Gastroesophageal sphincter (tissue), 4 donors: ENCODE measurements at regions not wholly inside any gene's neighbourhood (a gene's known extent, or its start where the extent isn't known, plus 50 kb on each side); places are given as distances from the start of the nearest gene placed in this dataset.

Source experiments
- ATAC-seq: fragments of 150-250 bp; one replicate; pipeline ENCODE4 v1.9.1; 2016; ENCODE audit warnings: mild to moderate bottlenecking, moderate library complexity
- H3K27ac ChIP-seq, 4 donors: fragments of 200-600 bp; sonication (generic) in 3 of 4; 1 replicate in 3 of 4; 2 replicates in 1 of 4; pipeline ENCODE4 v1.5.1; 2016 to 2019
- H3K27me3 ChIP-seq: fragments of 200-600 bp; sonication (generic); one replicate; pipeline ENCODE4 v1.5.1; 2019
- H3K36me3 ChIP-seq, 2 donors: fragments of 200-600 bp; sonication (generic); one replicate each; pipeline ENCODE4 v1.5.1; 2019; ENCODE audit warnings: control low read depth in 1 of 2
- H3K4me1 ChIP-seq, 3 donors: fragments of 200-600 bp; sonication (generic); 1 replicate in 2 of 3; 2 replicates in 1 of 3; pipeline ENCODE4 v1.5.1; 2016 to 2019; ENCODE audit warnings: control low read depth in 2 of 3
- H3K4me3 ChIP-seq, 2 donors: fragments of 200-600 bp; sonication (generic); one replicate each; pipeline ENCODE4 v1.5.1; 2019; ENCODE audit warnings: mild to moderate bottlenecking in 1 of 2, moderate library complexity in 1 of 2
- H3K9me3 ChIP-seq, 3 donors: fragments of 200-600 bp; sonication (generic); one replicate each; pipeline ENCODE4 v1.5.1; 2017 to 2019; ENCODE audit warnings: control low read depth in 2 of 3
- EP300 ChIP-seq: sonication (generic); formaldehyde crosslinking; IDR thresholded peaks from one replicate; pipeline ENCODE4 v1.6.1; 2017; ENCODE audit warnings: antibody characterized with exemption, mild to moderate bottlenecking
- POLR2A ChIP-seq, 2 donors: fragments of 450-650 bp; IDR thresholded peaks; one replicate each; pipeline ENCODE4 v1.6.1; 2017; ENCODE audit warnings: antibody characterized with exemption in 2 of 2, mild to moderate bottlenecking in 2 of 2, moderate library complexity in 1 of 2
- POLR2AphosphoS5 ChIP-seq: sonication (generic); formaldehyde crosslinking; IDR thresholded peaks from one replicate; pipeline ENCODE4 v1.6.1; 2017; ENCODE audit warnings: antibody characterized with exemption
- whole genome bisulfite sequencing, 2 donors: methylation state at CpG; one replicate each; pipeline ENCODE4 v1.1.5; 2018; ENCODE audit warnings: low coverage in 1 of 2; 5-methylcytosine and 5-hydroxymethylcytosine counted together
- TF ChIP-seq, protein P1 (sequence below), 4 experiments: fragments of 200-600 bp in 2 of 4; fragments of 450-650 bp in 2 of 4; sonication (generic) in 1 of 4; IDR thresholded peaks; one replicate each; pipeline ENCODE4 v1.5.1; 2017 to 2019; ENCODE audit warnings: antibody characterized with exemption in 4 of 4, mild to moderate bottlenecking in 2 of 4, moderate library complexity in 2 of 4

DNA sequence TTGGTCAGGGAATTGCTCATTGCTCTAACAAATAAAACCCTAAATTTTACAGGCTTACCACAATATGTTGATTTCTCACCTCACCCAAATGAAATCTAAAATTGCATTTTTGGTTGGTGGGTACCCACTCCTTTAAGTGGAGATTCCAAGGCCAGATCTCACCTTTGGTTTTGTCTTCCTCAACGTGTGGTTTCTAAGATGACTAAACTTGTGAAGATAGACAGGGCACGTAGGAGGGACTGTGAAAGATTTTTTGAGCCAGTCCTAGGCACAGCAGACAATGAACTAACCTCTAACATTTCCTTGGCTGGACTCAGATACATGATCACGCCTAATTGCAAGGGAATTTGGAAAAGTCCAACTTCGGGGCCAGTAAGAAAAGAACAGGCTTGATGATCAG, 1003.9 kb downstream of the FLRT2 start:
- H3K4me1 ChIP-seq, result no peaks in the 10 kb centered on the region
- H3K4me3 ChIP-seq, result no peak overlapping the region
- no peaks in the 10 kb centered on the region for H3K9me3 ChIP-seq
- no peak for ATAC-seq
- no peak overlapping the region for H3K27ac ChIP-seq
- TF ChIP-seq POLR2A (IDR thresholded peaks at IDR 0.05) (no peak), POLR2AphosphoS5 (no peak), EP300 (no peak)
- TF ChIP-seq, protein P1, sequence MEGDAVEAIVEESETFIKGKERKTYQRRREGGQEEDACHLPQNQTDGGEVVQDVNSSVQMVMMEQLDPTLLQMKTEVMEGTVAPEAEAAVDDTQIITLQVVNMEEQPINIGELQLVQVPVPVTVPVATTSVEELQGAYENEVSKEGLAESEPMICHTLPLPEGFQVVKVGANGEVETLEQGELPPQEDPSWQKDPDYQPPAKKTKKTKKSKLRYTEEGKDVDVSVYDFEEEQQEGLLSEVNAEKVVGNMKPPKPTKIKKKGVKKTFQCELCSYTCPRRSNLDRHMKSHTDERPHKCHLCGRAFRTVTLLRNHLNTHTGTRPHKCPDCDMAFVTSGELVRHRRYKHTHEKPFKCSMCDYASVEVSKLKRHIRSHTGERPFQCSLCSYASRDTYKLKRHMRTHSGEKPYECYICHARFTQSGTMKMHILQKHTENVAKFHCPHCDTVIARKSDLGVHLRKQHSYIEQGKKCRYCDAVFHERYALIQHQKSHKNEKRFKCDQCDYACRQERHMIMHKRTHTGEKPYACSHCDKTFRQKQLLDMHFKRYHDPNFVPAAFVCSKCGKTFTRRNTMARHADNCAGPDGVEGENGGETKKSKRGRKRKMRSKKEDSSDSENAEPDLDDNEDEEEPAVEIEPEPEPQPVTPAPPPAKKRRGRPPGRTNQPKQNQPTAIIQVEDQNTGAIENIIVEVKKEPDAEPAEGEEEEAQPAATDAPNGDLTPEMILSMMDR (IDR thresholded peaks at IDR 0.05), result no peak
- 90 to 100% methylated on average over 3 to 4 of the region's 4 CpGs for WGBS, 2 donors
- H3K27me3 ChIP-seq, result no peaks in the 10 kb centered on the region
- no peaks in the 10 kb centered on the region for H3K36me3 ChIP-seq

DNA sequence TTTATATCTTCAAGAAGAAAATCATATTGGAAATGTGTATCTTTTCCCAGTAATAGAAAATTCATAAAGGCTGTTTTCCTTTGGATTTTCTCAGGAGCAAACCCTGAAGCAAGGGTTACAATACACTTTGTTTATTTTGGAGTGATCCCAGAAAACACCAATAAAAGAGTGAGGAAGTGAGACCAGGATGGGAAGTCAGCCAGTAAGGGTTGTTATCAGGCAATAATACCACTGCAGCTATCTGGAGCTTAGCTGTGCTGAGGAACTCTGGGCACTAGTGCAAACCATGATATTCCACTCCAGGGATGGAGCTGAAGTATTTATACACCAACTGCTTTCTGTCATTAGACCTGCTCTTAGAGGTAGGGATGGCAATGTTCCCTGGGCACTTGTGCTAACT, 1002.3 kb downstream of the FLRT2 start:
- H3K27me3 ChIP-seq, result no peaks in the 10 kb centered on the region
- H3K36me3 ChIP-seq, result no peaks in the 10 kb centered on the region
- TF ChIP-seq POLR2AphosphoS5 (no peak), EP300 (no peak), POLR2A (IDR thresholded peaks at IDR 0.05) (no peak)
- TF ChIP-seq, protein P1 (IDR thresholded peaks at IDR 0.05), result no peak
- ATAC-seq, result no peak
- H3K9me3 ChIP-seq, result no peaks in the 10 kb centered on the region
- H3K4me3 ChIP-seq, result no peak overlapping the region
- no peaks in the 10 kb centered on the region for H3K4me1 ChIP-seq
- H3K27ac ChIP-seq, result no peak overlapping the region

DNA sequence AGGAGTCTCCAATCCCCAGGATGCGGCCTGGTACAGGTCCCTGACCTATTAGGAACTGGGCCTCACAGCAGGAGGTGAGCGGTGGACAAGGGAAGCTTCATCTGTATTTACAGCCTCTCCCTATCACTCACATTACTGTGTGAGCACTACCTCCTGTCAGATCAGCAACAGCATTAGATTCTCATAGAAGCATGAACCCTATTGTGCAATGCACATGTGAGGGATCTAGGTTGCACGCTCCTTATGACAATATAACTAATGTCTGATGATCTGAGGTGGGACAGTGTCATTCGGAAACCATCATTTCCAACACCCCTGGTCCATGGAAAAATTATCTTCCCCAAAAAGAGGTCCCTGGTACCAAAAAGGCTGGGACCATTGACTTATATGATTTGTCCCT, 1000.5 kb downstream of the FLRT2 start:
- TF ChIP-seq EP300, result no peak
- no peak for TF ChIP-seq POLR2A (IDR thresholded peaks at IDR 0.05)
- TF ChIP-seq, protein P1 (IDR thresholded peaks at IDR 0.05), result no peak
- TF ChIP-seq POLR2AphosphoS5, result no peak
- Histone ChIP-seq H3K9me3 (no peaks in the 10 kb centered on the region), H3K4me3 (no peak overlapping the region), H3K36me3 (no peaks in the 10 kb centered on the region), H3K27ac (no peak overlapping the region), H3K4me1 (no peaks in the 10 kb centered on the region), H3K27me3 (no peaks in the 10 kb centered on the region)
- no peak for ATAC-seq
- WGBS, 2 donors, result 94 to 96% methylated on average over 3 to 4 of the region's 4 CpGs

DNA sequence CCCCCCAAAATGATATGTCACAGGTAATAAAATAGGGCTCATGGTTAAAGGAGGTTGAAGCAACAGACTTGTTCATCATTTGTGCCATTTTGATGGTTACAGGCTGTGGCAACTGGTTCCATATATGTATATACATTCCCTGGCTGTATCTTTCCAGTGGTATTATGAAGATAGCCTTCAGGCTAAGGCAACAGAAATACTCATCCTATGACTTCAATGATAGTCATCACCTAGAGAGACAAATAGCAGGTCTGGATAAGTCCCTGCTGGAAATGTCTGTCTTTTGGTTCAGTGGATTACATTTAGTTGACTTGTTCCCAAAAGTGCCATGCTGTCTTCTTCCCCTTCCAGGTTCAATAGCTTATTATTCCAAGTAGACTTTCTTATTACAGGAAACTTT, 997.4 kb downstream of the FLRT2 start:
- H3K4me1 ChIP-seq, result no peaks in the 10 kb centered on the region
- no peaks in the 10 kb centered on the region for H3K27me3 ChIP-seq
- no peak overlapping the region for H3K27ac ChIP-seq
- no peaks in the 10 kb centered on the region for H3K36me3 ChIP-seq
- ATAC-seq, result no peak
- H3K9me3 ChIP-seq, result no peaks in the 10 kb centered on the region
- TF ChIP-seq, protein P1 (IDR thresholded peaks at IDR 0.05), result no peak
- TF ChIP-seq POLR2A (IDR thresholded peaks at IDR 0.05), result no peak
- TF ChIP-seq POLR2AphosphoS5, result no peak
- no peak for TF ChIP-seq EP300
- no peak overlapping the region for H3K4me3 ChIP-seq

DNA sequence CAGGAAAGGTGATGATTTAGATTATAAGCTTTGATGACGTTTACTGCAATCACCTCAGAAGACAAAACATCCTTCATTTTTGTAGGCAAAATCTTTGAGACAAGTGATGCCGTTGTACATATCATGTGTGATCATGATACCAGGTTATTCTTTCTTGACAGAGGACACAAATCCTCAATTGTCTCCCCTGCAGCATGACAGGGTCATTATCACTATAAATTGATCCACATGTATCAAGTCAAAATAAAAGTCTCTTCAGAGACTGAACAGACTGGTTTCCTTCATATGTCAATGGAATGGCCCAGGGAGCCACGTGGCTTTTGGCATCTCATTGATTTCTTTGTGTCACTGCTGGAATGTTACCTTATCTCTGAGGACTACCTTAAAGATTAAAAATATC, 995.7 kb downstream of the FLRT2 start:
- Histone ChIP-seq H3K4me1 (no peaks in the 10 kb centered on the region), H3K36me3 (no peaks in the 10 kb centered on the region), H3K27ac (no peak overlapping the region), H3K27me3 (no peaks in the 10 kb centered on the region), H3K4me3 (no peak overlapping the region), H3K9me3 (no peaks in the 10 kb centered on the region)
- no peak for ATAC-seq
- WGBS, 2 donors, result 48 to 58% methylated on average over 3 of the region's 3 CpGs
- no peak for TF ChIP-seq EP300
- no peak for TF ChIP-seq POLR2AphosphoS5
- no peak for TF ChIP-seq POLR2A (IDR thresholded peaks at IDR 0.05)
- TF ChIP-seq, protein P1 (IDR thresholded peaks at IDR 0.05), result no peak
